IgD-negative memory B cell (primary cell): ENCODE measurements at regions not wholly inside any gene's neighbourhood (a gene's known extent, or its start where the extent isn't known, plus 50 kb on each side); places are given as distances from the start of the nearest gene placed in this dataset.
A peak's percentile ranks its signal among the peaks of the same experiment; 100 is the strongest.

Source experiments
- H3K27ac Mint-ChIP-seq, 3 donors: one replicate each; pipeline ENCODE4 v1.8.0; 2020 to 2022; ENCODE audit warnings: mild to moderate bottlenecking in 3 of 3, mixed read lengths in 3 of 3, moderate library complexity in 1 of 3
- H3K27me3 Mint-ChIP-seq: one replicate; pipeline ENCODE4 v1.8.0; 2021; ENCODE audit warnings: mixed read lengths
- H3K36me3 Mint-ChIP-seq: one replicate; pipeline ENCODE4 v1.8.0; 2020; ENCODE audit warnings: mild to moderate bottlenecking, mixed read lengths
- H3K4me1 Mint-ChIP-seq, 3 donors: one replicate each; pipeline ENCODE4 v1.8.0; 2020 to 2022; ENCODE audit warnings: mixed read lengths in 3 of 3, mild to moderate bottlenecking in 1 of 3
- H3K4me3 Mint-ChIP-seq, 4 donors: one replicate each; pipeline ENCODE4 v1.8.0; 2020 to 2022; ENCODE audit warnings: mild to moderate bottlenecking in 4 of 4, mixed read lengths in 4 of 4, moderate library complexity in 3 of 4
- H3K9me3 Mint-ChIP-seq, 3 donors: one replicate each; pipeline ENCODE4 v1.8.0; 2020 to 2021; ENCODE audit warnings: mixed read lengths in 3 of 3, mild to moderate bottlenecking in 1 of 3

GRCh38 chr18:78836838-78837237 lies 142.8 kb upstream of the SALL3 start:
- no peaks in the 10 kb centered on the region for H3K4me1 Mint-ChIP-seq
- peaks cover 3 to 5% (median 4%) of the 10 kb centered on the region in 3 donors for H3K9me3 Mint-ChIP-seq
- no peak overlapping the region for H3K27ac Mint-ChIP-seq
- no peaks in the 10 kb centered on the region for H3K36me3 Mint-ChIP-seq
- H3K4me3 Mint-ChIP-seq, result no peak overlapping the region
- H3K27me3 Mint-ChIP-seq, result peaks cover 1% of the 10 kb centered on the region

DNA sequence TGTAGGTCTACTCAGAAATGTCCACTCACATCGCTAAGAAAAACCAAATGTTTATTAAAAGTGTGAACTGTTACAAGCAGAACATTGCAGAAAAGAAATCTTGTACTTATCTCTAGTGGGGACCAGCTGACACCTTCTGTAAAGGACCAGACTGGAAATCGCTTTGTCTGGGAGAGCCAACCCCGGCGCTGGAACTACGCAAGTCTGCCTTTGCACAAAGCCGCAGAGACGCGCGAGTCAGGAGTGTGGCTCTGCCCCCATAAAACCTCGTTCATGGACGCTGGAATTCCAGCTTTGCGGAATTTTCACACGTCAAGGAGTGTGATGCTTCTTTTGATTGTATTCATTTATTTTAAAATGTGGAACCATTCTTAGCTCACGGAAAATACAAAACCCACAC lies 141.9 kb upstream of the SALL3 start:
- Mint-ChIP-seq H3K27me3 (peaks cover 1% of the 10 kb centered on the region), H3K36me3 (no peaks in the 10 kb centered on the region), H3K9me3 (peaks cover 3 to 5% (median 4%) of the 10 kb centered on the region in 3 donors), H3K4me1 (no peaks in the 10 kb centered on the region), H3K27ac (no peak overlapping the region), H3K4me3 (no peak overlapping the region)

DNA sequence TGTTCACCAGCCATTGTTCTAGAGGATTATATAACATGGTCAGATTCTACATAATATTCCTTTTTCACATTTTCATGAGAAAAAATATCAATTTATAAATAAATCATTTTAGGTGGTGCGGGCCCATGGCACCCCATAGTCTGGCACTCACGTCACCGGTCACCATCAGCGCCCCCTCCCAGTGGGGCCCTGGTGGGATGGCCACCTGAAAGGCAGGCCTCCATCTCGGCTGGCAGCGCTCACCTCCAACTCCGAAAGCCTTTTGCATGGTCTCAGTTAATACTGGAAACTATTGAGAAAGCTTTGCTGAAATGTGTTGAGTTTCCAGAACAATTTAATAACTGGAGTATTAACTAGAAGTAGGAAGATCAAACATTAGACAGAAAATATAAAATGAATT lies 141.4 kb upstream of the SALL3 start:
- Mint-ChIP-seq H3K4me3 (no peak overlapping the region), H3K36me3 (no peaks in the 10 kb centered on the region), H3K4me1 (no peaks in the 10 kb centered on the region), H3K27me3 (peaks cover 1% of the 10 kb centered on the region), H3K27ac (no peak overlapping the region), H3K9me3 (peaks cover 3 to 5% (median 4%) of the 10 kb centered on the region in 3 donors)

DNA sequence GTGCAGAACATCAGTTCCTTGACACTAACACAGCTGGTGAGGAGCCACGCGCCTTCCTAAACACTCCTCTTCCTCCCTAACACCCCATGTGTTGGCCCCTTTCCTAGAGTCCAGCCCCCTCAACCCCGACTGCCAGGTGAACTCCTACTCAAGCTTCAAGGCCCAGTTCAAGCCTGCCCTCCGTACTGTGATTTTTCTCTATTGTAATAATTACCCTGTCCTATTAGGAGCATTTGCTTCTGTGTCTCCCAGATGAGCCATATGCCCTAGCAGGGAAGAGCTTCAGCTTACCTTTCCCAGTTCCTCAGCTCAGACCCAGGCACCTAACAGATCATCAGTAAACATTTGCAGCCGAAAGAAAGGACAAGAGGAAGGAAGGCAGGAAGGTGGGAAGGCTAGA lies 130.6 kb upstream of the SALL3 start:
- Mint-ChIP-seq H3K27me3 (no peaks in the 10 kb centered on the region), H3K36me3 (no peaks in the 10 kb centered on the region)

GRCh38 chr18:78849458-78849857 lies 130.2 kb upstream of the SALL3 start:
- Mint-ChIP-seq H3K27me3 (no peaks in the 10 kb centered on the region), H3K4me1 (no peaks in the 10 kb centered on the region)

More for the DNA sequence above, 130.6 kb upstream of the SALL3 start:
- no peak overlapping the region for H3K27ac Mint-ChIP-seq
- peaks cover 12 to 34% (median 20%) of the 10 kb centered on the region in 3 donors for H3K9me3 Mint-ChIP-seq
- no peaks in the 10 kb centered on the region for H3K4me1 Mint-ChIP-seq
- no peak overlapping the region for H3K4me3 Mint-ChIP-seq

DNA sequence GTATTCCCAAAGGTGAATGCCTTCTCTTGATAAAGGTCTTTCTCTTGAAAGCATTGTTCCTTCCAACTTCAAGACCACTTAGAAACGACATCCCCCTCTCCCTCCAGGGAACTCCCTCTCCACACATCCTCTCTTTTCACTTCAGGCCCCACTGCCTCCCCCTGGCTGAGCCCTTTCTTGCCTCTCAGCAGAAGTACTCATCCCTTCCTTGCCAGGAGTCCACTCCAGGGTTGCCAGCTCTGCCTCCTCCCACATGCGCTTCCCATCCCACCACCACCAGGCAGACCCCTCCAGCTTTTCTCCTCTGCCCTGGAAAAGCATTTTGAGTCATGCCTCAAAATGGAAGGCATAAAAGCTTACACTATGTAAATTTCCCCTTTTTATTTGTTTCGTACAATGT lies 126.3 kb upstream of the SALL3 start:
- Mint-ChIP-seq H3K9me3 (peaks cover 13 to 18% (median 17%) of the 10 kb centered on the region in 3 donors), H3K4me3 (no peak overlapping the region), H3K27me3 (no peaks in the 10 kb centered on the region), H3K4me1 (no peaks in the 10 kb centered on the region), H3K36me3 (no peaks in the 10 kb centered on the region), H3K27ac (no peak overlapping the region)

More at GRCh38 chr18:78849458-78849857, 130.2 kb upstream of the SALL3 start:
- Mint-ChIP-seq H3K9me3 (peaks cover 11 to 29% (median 19%) of the 10 kb centered on the region in 3 donors), H3K4me3 (no peak overlapping the region), H3K27ac (no peak overlapping the region), H3K36me3 (no peaks in the 10 kb centered on the region)

DNA sequence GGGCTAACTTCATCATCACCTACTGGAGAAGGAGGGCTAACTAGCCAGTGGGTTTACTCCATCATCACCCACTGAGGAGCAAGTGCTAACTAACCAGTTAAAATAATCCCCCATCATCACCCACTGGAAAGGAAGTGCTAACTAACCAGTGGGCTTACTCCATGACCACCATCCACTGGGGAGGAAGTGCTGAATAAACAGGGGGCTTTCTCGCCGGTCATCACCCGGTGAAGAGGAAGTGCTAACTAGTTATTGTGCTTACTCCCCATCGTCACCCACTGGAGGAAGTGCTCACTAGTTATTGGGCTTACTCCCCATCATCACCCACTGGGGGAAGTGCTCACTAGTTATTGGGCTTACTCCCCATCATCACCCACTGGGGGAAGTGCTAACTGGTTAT lies 124.4 kb upstream of the SALL3 start:
- no peak overlapping the region for H3K27ac Mint-ChIP-seq
- peaks cover 2% of the 10 kb centered on the region for H3K36me3 Mint-ChIP-seq
- no peaks in the 10 kb centered on the region for H3K4me1 Mint-ChIP-seq
- H3K4me3 Mint-ChIP-seq, result no peak overlapping the region
- H3K27me3 Mint-ChIP-seq, result peaks cover 4% of the 10 kb centered on the region
- H3K9me3 Mint-ChIP-seq, result peaks cover 9 to 11% (median 11%) of the 10 kb centered on the region in 3 donors

DNA sequence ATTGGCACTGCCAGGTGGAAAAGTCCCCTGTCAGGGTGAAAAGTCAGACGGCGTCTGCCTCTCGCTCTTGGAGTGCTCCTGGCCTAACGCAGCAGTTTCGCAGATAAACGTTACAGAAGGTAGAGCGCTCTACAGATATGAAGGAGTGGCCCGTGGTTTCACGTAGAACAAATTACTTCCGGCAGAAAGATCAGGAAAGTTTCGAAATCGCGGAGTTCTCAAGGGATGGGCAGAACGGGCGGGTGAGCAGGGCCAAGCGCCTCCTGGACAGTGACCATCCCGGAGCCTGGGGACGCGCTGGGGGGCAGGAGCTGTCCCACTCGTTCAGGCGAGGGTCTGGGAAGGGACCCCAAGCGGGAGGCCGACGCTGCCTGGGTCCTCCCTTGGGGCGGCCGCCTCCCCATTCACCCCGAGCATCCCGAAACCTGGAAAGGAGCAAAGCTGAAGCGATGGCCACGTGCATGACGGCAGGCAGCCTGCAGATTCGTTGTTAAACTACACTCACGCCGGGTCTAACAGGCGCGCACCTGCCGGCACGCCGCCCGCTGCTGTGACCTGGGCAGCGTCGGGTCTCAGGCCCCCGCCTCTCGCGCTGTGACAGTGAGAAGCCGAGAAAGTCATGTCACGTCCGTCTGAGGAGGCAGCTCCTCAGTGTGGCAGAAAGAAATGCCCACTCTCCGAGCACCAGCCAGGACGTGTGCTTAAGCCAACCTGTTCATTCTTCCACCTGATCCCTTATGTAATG lies 122.9 kb upstream of the SALL3 start:
- H3K4me3 Mint-ChIP-seq, result peak overlapping the region in 1 of 4 donors; percentile 17
- H3K36me3 Mint-ChIP-seq, result peaks cover 2% of the 10 kb centered on the region
- peaks cover 7% of the 10 kb centered on the region for H3K27me3 Mint-ChIP-seq
- peaks cover 5 to 10% (median 8%) of the 10 kb centered on the region in 3 donors for H3K9me3 Mint-ChIP-seq
- H3K27ac Mint-ChIP-seq, result no peak overlapping the region
- H3K4me1 Mint-ChIP-seq, result no peaks in the 10 kb centered on the region

DNA sequence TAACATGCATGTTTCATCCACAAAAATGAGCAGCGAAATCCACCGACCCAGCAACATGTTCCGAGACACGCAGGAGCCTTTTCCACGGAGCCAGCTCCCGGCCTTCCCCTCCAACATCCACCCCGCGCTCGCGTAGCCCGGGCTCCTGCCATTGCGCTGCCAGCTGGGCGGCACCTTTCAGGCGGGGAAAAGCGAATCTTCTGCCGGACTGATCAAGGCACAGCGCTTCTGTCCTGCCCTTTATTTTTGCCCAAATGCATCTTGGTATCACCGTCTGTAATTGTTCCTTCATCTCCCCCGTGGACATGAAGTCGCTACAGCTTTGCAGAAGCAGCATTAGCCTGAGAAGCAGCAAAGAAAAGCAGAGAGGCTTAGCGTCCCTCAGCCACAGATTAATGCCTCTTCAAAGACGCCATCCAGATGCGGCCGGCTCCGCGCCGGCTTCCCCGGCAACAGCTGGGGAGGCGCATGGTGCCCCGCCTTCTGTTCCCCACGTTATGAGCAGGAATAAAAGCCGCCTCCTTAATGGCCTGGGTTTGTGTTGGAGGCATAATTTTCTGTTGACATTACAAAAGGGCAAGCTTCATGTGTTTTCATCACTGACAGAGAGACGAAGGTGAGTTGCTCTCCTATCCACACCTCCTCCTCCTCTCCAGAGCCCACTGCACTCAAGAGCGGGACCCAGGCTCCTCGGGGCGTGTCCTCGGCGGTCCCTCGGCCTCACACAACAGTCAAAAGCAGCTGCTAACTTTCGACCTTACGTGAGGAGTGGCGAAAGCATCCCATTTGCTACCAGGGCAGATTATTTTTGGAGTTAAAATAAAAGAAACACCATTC lies 122.1 kb upstream of the SALL3 start:
- Mint-ChIP-seq H3K4me3 (no peak overlapping the region), H3K4me1 (no peaks in the 10 kb centered on the region), H3K27me3 (peaks cover 7% of the 10 kb centered on the region), H3K27ac (no peak overlapping the region), H3K9me3 (peaks cover 4 to 10% (median 9%) of the 10 kb centered on the region in 3 donors), H3K36me3 (peaks cover 2% of the 10 kb centered on the region)

DNA sequence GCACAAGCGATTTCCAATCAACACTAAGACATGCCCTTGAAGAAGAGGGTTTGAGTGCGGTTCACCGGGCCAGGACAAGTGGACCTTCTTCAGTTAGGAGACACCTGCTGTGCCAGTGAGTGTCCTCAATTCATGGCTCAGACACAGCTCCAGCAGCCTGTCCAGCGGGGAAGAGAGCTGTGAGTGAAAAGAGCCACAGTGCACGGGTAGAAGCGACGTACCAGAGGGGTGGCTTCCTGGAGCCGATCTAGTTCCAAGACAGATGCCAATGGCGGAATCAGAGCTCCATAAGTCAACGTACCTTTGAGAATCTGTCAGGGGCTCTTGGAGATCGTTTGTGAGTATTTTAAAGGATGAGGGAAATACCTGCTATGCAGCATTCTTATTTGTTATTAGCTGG lies 119.9 kb upstream of the SALL3 start:
- H3K36me3 Mint-ChIP-seq, result peaks cover 2% of the 10 kb centered on the region
- peaks cover 7% of the 10 kb centered on the region for H3K27me3 Mint-ChIP-seq
- H3K9me3 Mint-ChIP-seq, result peaks cover 0 to 7% (median 7%) of the 10 kb centered on the region in 3 donors
- no peaks in the 10 kb centered on the region for H3K4me1 Mint-ChIP-seq
- no peak overlapping the region for H3K27ac Mint-ChIP-seq
- no peak overlapping the region for H3K4me3 Mint-ChIP-seq

DNA sequence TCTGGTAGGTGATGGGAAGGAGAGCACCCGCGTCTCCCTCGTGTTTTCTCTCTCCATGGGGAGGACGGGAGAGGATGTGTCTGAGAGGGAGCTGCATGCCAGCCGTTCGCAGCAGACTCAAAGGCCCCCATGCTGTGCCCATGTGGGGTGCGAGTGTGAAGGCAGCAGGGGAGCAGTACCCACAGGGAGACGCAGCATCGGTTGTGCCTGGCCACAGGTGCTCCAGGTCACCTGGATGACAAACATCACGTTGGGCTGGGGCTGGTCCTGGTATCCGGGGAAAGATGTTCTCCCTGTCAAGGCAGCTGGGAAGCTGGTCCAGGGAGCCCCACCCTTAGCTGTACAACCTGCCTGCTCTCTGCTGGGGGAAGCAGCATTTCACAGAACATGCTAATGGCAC lies 119.5 kb upstream of the SALL3 start:
- Mint-ChIP-seq H3K9me3 (peaks cover 0 to 7% (median 4%) of the 10 kb centered on the region in 3 donors), H3K36me3 (peaks cover 2% of the 10 kb centered on the region), H3K27me3 (peaks cover 7% of the 10 kb centered on the region)

DNA sequence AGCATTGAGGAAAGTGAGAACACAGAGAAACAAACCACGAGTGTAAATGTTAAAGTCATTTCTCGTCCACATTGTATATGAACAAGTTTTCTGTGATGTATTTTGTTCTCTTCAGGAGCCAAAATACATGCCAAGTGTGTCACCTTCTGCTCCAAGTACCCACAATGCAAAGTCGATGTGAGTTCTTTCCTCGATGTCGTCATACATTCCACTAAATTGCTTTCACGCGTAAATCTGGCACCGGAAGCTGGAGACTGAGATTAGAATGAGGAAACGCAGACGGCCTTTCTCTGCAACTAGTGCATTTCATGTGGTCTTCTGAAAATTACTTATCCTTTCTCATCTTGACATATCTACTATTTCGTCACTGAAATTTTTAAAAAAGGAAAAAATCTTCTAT lies 118.5 kb upstream of the SALL3 start:
- peaks cover 0 to 7% (median 4%) of the 10 kb centered on the region in 3 donors for H3K9me3 Mint-ChIP-seq
- peaks cover 2% of the 10 kb centered on the region for H3K36me3 Mint-ChIP-seq
- H3K4me3 Mint-ChIP-seq, result no peak overlapping the region
- H3K4me1 Mint-ChIP-seq, result no peaks in the 10 kb centered on the region
- peaks cover 7% of the 10 kb centered on the region for H3K27me3 Mint-ChIP-seq
- H3K27ac Mint-ChIP-seq, result no peak overlapping the region

More for the DNA sequence above, 119.5 kb upstream of the SALL3 start:
- Mint-ChIP-seq H3K27ac (no peak overlapping the region), H3K4me3 (no peak overlapping the region), H3K4me1 (no peaks in the 10 kb centered on the region)

DNA sequence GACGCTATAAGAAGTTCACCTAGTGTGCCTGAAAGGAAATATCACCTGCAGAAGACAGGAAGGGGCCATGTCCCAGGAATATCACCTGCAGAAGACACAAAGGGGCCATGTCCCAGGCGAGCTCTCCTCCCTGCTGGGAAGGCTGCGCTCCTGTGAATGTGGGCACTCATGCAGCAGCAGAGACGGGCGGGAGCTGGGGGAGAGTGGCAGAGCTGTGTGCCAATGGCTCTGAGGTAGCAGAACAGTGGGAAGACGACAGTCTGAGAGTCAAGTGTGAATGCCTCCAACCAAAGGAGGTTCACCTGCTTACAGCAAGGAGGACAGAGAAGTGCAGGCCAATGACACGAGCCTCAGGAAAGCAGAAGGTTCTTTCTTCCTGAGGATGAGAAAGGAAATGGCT lies 117.9 kb upstream of the SALL3 start:
- no peaks in the 10 kb centered on the region for H3K4me1 Mint-ChIP-seq
- peaks cover 7% of the 10 kb centered on the region for H3K27me3 Mint-ChIP-seq
- no peak overlapping the region for H3K4me3 Mint-ChIP-seq
- H3K27ac Mint-ChIP-seq, result no peak overlapping the region
- H3K36me3 Mint-ChIP-seq, result peaks cover 2% of the 10 kb centered on the region
- H3K9me3 Mint-ChIP-seq, result peaks cover 0 to 7% (median 4%) of the 10 kb centered on the region in 3 donors

- H3K27me3 Mint-ChIP-seq, result peaks cover 7% of the 10 kb centered on the region
Observed at GRCh38 chr18:78862395-78862794, 117.2 kb upstream of the SALL3 start.

DNA sequence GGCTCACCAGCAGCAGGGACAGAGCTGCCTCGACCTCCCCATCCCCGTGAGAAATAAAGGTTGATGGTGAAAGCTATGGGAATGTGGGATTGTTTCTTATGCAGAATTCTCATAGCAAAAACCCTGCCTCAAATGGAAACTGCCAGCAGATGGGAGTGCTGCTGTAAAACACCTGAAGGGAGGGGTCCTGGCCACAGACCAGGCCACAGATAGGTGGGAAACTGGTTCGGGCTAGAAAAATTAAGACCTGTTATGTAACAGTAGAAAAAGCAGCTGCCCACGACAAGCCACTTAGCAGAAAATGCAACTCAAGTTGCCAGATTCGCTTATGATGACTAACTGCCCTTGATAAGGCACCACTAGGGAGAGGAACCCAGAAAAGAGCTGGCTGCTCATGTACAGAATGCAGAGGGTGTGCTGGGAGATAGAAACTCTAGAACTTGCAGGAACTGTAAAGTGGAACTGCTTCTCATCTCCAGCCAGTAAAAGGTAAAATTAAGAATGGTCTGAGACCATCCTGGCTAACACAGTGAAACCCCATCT lies 114.5 kb upstream of the SALL3 start:
- Mint-ChIP-seq H3K27ac (no peak overlapping the region), H3K4me3 (no peak overlapping the region), H3K27me3 (peaks cover 5% of the 10 kb centered on the region), H3K4me1 (no peaks in the 10 kb centered on the region), H3K36me3 (no peaks in the 10 kb centered on the region), H3K9me3 (peaks cover 0 to 4% (median 0%) of the 10 kb centered on the region in 3 donors)

More at GRCh38 chr18:78862395-78862794, 117.2 kb upstream of the SALL3 start:
- Mint-ChIP-seq H3K4me1 (no peaks in the 10 kb centered on the region), H3K9me3 (peaks cover 0 to 6% (median 4%) of the 10 kb centered on the region in 3 donors), H3K4me3 (no peak overlapping the region), H3K27ac (no peak overlapping the region), H3K36me3 (peaks cover 2% of the 10 kb centered on the region)
